Stimulated activated naive CD8-positive, alpha-beta T cell treated with anti-CD3 and anti-CD28 coated beads, Interleukin-15, Interleukin-2, amounts not matched to agents 100 U/mL and 50 U/mL, for 24 hours (primary cell): ENCODE measurements at regions not wholly inside any gene's neighbourhood (a gene's known extent, or its start where the extent isn't known, plus 50 kb on each side); places are given as distances from the start of the nearest gene placed in this dataset.

ENCODE experiments used
- ATAC-seq: fragments of 150-1000 bp; cut with Tn5 transposase; one replicate; pipeline ENCODE4 v1.10.0; 2021
- DNase-seq: peaks from one replicate; pipeline ENCODE4 v3.0.0; 2021

- ATAC-seq (no peak), DNase-seq (no peak)
Observed at GRCh38 chr18:24561369-24561965, 101.0 kb downstream of the HRH4 start.

- ATAC-seq (no peak), DNase-seq (no peak)
Observed at GRCh38 chr18:24567199-24567598, 106.8 kb downstream of the HRH4 start.

GRCh38 chr18:24570716-24571115, 110.3 kb downstream of the HRH4 start:
- ATAC-seq (no peak), DNase-seq (no peak)

- no peak for ATAC-seq
- no peak for DNase-seq
Observed at GRCh38 chr18:24582771-24583170, 122.3 kb downstream of the HRH4 start.

GRCh38 chr18:24584205-24584604, 123.8 kb downstream of the HRH4 start:
- DNase-seq (no peak), ATAC-seq (no peak)

GRCh38 chr18:24584813-24585212, 124.4 kb downstream of the HRH4 start:
- ATAC-seq: no peak
- DNase-seq: no peak

- ATAC-seq (no peak), DNase-seq (no peak)
Observed at GRCh38 chr18:24585996-24586566, 125.6 kb downstream of the HRH4 start.

- DNase-seq (no peak), ATAC-seq (no peak)
Observed at GRCh38 chr18:24586662-24587360, 126.4 kb downstream of the HRH4 start.

- no peak for ATAC-seq
- no peak for DNase-seq
Observed at GRCh38 chr18:24588440-24588839, 128.0 kb downstream of the HRH4 start.

- ATAC-seq: no peak
- no peak for DNase-seq
Observed at GRCh38 chr18:24590946-24591345, 130.5 kb downstream of the HRH4 start.

- no peak for DNase-seq
- ATAC-seq: no peak
Observed at GRCh38 chr18:24593401-24593800, 133.0 kb downstream of the HRH4 start.

- no peak for ATAC-seq
Observed at GRCh38 chr18:24593886-24594285, 133.4 kb downstream of the HRH4 start.

GRCh38 chr18:24595561-24596031, 135.2 kb downstream of the HRH4 start:
- DNase-seq (no peak), ATAC-seq (no peak)

More at GRCh38 chr18:24593886-24594285, 133.4 kb downstream of the HRH4 start:
- DNase-seq: no peak

GRCh38 chr18:24600076-24600654, 139.7 kb downstream of the HRH4 start:
- ATAC-seq: no peak
- no peak for DNase-seq

GRCh38 chr18:24601585-24601984, 141.1 kb downstream of the HRH4 start:
- DNase-seq: no peak

GRCh38 chr18:24602201-24602600, 141.8 kb downstream of the HRH4 start:
- DNase-seq (no peak), ATAC-seq (no peak)

More at GRCh38 chr18:24601585-24601984, 141.1 kb downstream of the HRH4 start:
- ATAC-seq: no peak

- no peak for ATAC-seq
- no peak for DNase-seq
Observed at GRCh38 chr18:24603151-24603550, 142.7 kb downstream of the HRH4 start.

GRCh38 chr18:24605444-24605843, 145.0 kb downstream of the HRH4 start:
- no peak for ATAC-seq
- no peak for DNase-seq

GRCh38 chr18:24609254-24609653, 148.8 kb downstream of the HRH4 start:
- ATAC-seq: no peak
- no peak for DNase-seq

- DNase-seq (no peak), ATAC-seq (no peak)
Observed at GRCh38 chr18:24611075-24611474, 150.6 kb downstream of the HRH4 start.

GRCh38 chr18:24613896-24614640, 153.6 kb downstream of the HRH4 start:
- no peak for ATAC-seq
- no peak for DNase-seq

GRCh38 chr18:24616653-24617052, 156.2 kb downstream of the HRH4 start:
- ATAC-seq: no peak
- no peak for DNase-seq
